ENCODE measurements at regions not wholly inside any gene's neighbourhood (a gene's known extent, or its start where the extent isn't known, plus 50 kb on each side); places are given as distances from the start of the nearest gene placed in this dataset.
"Not testable (repeated sequence)": the region's sequence is repeated elsewhere in the genome, so short reads cannot be mapped to it uniquely, and the experiment has no call there.

GRCh38 chr12:76666290-76666835, 97.6 kb upstream of the ZDHHC17 start:
- no peak for DNase-seq (ENCODE audit: low read depth)
- CTCF ChIA-PET = interaction anchor here (1.1 kb wide), 1 partner anchor 45 kb away, joined by 3 read pairs; no protein-coding TSS in a partner anchor
- POLR2A ChIA-PET = no interaction called here
- H3K27me3 ChIP-seq (ENCODE audit: control insufficient read depth, insufficient read depth, low read length) = no peaks in the 10 kb centered on the region
- no peaks in the 10 kb centered on the region for H3K36me3 ChIP-seq (ENCODE audit: control insufficient read depth, insufficient read depth, low read length)
- no peak for TF ChIP-seq CTCF (IDR thresholded peaks at IDR 0.05; ENCODE audit: insufficient read depth, low read depth, low read length)
- no peak overlapping the region for H3K4me3 ChIP-seq (ENCODE audit: low read depth, low read length)

GRCh38 chr12:76669981-76670380, 93.9 kb upstream of the ZDHHC17 start:
- ChIA-PET POLR2A (no interaction called here), CTCF (interaction anchor here (1.1 to 1.2 kb wide), 2 partner anchors 120 to 341 kb away, joined by 3 read pairs; no protein-coding TSS in a partner anchor)
- Histone ChIP-seq H3K27me3 (ENCODE audit: control insufficient read depth, insufficient read depth, low read length) (no peaks in the 10 kb centered on the region), H3K4me3 (ENCODE audit: low read depth, low read length) (no peak overlapping the region), H3K36me3 (ENCODE audit: control insufficient read depth, insufficient read depth, low read length) (no peaks in the 10 kb centered on the region)
- DNase-seq (ENCODE audit: low read depth) = no peak
- TF ChIP-seq CTCF (IDR thresholded peaks at IDR 0.05; ENCODE audit: insufficient read depth, low read depth, low read length) = no peak

GRCh38 chr12:76670776-76671175, 93.1 kb upstream of the ZDHHC17 start:
- no peaks in the 10 kb centered on the region for H3K36me3 ChIP-seq (ENCODE audit: control insufficient read depth, insufficient read depth, low read length)
- TF ChIP-seq CTCF (IDR thresholded peaks at IDR 0.05; ENCODE audit: insufficient read depth, low read depth, low read length) = no peak
- POLR2A ChIA-PET = no interaction called here
- CTCF ChIA-PET = interaction anchor here (0.6 kb wide), 1 partner anchor 453 kb away, joined by 3 read pairs; no protein-coding TSS in a partner anchor
- no peak overlapping the region for H3K4me3 ChIP-seq (ENCODE audit: low read depth, low read length)
- no peaks in the 10 kb centered on the region for H3K27me3 ChIP-seq (ENCODE audit: control insufficient read depth, insufficient read depth, low read length)
- peak; percentile 84 for DNase-seq (ENCODE audit: low read depth)

- ChIA-PET CTCF (no interaction called here), POLR2A (no interaction called here)
- Histone ChIP-seq H3K36me3 (ENCODE audit: control insufficient read depth, insufficient read depth, low read length) (no peaks in the 10 kb centered on the region), H3K4me3 (ENCODE audit: low read depth, low read length) (no peak overlapping the region), H3K27me3 (ENCODE audit: control insufficient read depth, insufficient read depth, low read length) (no peaks in the 10 kb centered on the region)
- DNase-seq (ENCODE audit: low read depth) = no peak
- TF ChIP-seq CTCF (IDR thresholded peaks at IDR 0.05; ENCODE audit: insufficient read depth, low read depth, low read length) = no peak
These were observed 89.1 kb upstream of the ZDHHC17 start for GRCh38 chr12:76674669-76675315.

GRCh38 chr12:76676261-76676660, 87.7 kb upstream of the ZDHHC17 start:
- H3K27me3 ChIP-seq (ENCODE audit: control insufficient read depth, insufficient read depth, low read length); H3K36me3 ChIP-seq (ENCODE audit: control insufficient read depth, insufficient read depth, low read length); POLR2A ChIA-PET; DNase-seq (ENCODE audit: low read depth); H3K4me3 ChIP-seq (ENCODE audit: low read depth, low read length): not testable (repeated sequence)
- CTCF ChIA-PET = interaction anchor here (1.0 kb wide), 1 partner anchor 45 kb away, joined by 3 read pairs; no protein-coding TSS in a partner anchor
